DND-41 (cell line): ENCODE measurements at regions not wholly inside any gene's neighbourhood (a gene's known extent, or its start where the extent isn't known, plus 50 kb on each side); places are given as distances from the start of the nearest gene placed in this dataset.

ENCODE experiments used
- ATAC-seq: fragments of 200-7000 bp; cut with Tn5 transposase; 3 replicates; pipeline ENCODE4 v1.9.1; 2021; ENCODE audit warnings: low read depth; ENCODE audit not compliant: insufficient read depth
- DNase-seq: peaks from one replicate; pipeline ENCODE4 v3.0.0-alpha.2; 2020
- H2AFZ ChIP-seq: 2 replicates; pipeline ENCODE4 v1.6.0; 2012; ENCODE audit warnings: low read depth, low read length
- H3K27ac ChIP-seq: 2 replicates; pipeline ENCODE4 v1.5.1; 2012; ENCODE audit warnings: low read length, inconsistent platforms
- H3K27me3 ChIP-seq: fragments of 200-600 bp; sonication (generic); 2 replicates; pipeline ENCODE4 v1.6.0; 2012; ENCODE audit warnings: low read length, mild to moderate bottlenecking, inconsistent platforms; ENCODE audit not compliant: insufficient read depth, poor library complexity
- H3K36me3 ChIP-seq: 2 replicates; pipeline ENCODE4 v1.5.1; 2012; ENCODE audit warnings: low read length, inconsistent platforms; ENCODE audit not compliant: insufficient read depth
- H3K4me1 ChIP-seq: 2 replicates; pipeline ENCODE4 v1.5.1; 2012; ENCODE audit warnings: mild to moderate bottlenecking, low read length; ENCODE audit not compliant: insufficient read depth
- H3K4me2 ChIP-seq: 2 replicates; pipeline ENCODE4 v1.6.0; 2012; ENCODE audit warnings: mild to moderate bottlenecking, moderate library complexity, low read length, inconsistent platforms; ENCODE audit not compliant: insufficient read depth
- H3K4me3 ChIP-seq, 2 experiments: fragments of 200-600 bp in 1 of 2; shearing (Covaris generic) in 1 of 2; 2 replicates each; pipeline ENCODE4 v1.5.1; 2012 to 2016; ENCODE audit warnings: inconsistent platforms in 2 of 2, low read length in 2 of 2, mild to moderate bottlenecking in 2 of 2, low read depth in 1 of 2, moderate library complexity in 1 of 2
- H3K79me2 ChIP-seq: 2 replicates; pipeline ENCODE4 v1.6.0; 2012; ENCODE audit warnings: low read length, inconsistent platforms; ENCODE audit not compliant: insufficient read depth
- H3K9ac ChIP-seq: 2 replicates; pipeline ENCODE4 v1.6.0; 2012; ENCODE audit warnings: low read depth, mild to moderate bottlenecking, inconsistent platforms, low read length, moderate library complexity
- H3K9me3 ChIP-seq: 2 replicates; pipeline ENCODE4 v1.5.1; 2012; ENCODE audit warnings: low read length, moderate library complexity, mild to moderate bottlenecking, inconsistent platforms; ENCODE audit not compliant: insufficient read depth, severe bottlenecking
- H4K20me1 ChIP-seq: 2 replicates; pipeline ENCODE4 v1.6.0; 2012; ENCODE audit warnings: low read length; ENCODE audit not compliant: insufficient read depth
- EZH2 ChIP-seq: IDR thresholded peaks from 3 replicates; pipeline ENCODE4 v1.6.1; 2012; ENCODE audit warnings: borderline replicate concordance, low read depth, mild to moderate bottlenecking, moderate library complexity, low read length, inconsistent platforms; ENCODE audit not compliant: severe bottlenecking
- TF ChIP-seq, protein P1 (sequence below): IDR thresholded peaks from 2 replicates; pipeline ENCODE4 v1.5.1; 2012; ENCODE audit warnings: borderline replicate concordance, low read length, moderate library complexity, mild to moderate bottlenecking; ENCODE audit not compliant: poor library complexity, severe bottlenecking; ENCODE audit errors: extremely low read depth

DNA sequence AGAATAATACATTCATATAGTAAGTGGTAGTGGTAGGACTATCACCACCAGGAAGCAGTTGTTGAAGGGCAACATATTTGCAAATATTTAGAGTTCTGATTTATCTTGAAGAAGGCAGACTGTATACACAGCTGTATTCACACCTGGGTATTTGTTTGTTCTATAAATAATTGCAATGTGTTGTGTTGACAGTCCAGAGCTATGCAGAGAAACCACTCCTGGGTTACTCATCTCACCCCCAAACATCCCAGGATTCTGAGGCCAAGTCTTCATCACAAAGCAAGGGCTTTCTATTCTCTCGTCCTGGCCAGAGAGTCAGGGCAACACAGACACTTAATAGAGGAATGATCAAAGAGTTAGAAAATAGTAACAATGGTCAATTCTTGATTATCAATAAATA lies 102.1 kb upstream of the FAT3 start:
- no peak overlapping the region for H3K9ac ChIP-seq
- TF ChIP-seq EZH2, result no peak
- TF ChIP-seq, protein P1, sequence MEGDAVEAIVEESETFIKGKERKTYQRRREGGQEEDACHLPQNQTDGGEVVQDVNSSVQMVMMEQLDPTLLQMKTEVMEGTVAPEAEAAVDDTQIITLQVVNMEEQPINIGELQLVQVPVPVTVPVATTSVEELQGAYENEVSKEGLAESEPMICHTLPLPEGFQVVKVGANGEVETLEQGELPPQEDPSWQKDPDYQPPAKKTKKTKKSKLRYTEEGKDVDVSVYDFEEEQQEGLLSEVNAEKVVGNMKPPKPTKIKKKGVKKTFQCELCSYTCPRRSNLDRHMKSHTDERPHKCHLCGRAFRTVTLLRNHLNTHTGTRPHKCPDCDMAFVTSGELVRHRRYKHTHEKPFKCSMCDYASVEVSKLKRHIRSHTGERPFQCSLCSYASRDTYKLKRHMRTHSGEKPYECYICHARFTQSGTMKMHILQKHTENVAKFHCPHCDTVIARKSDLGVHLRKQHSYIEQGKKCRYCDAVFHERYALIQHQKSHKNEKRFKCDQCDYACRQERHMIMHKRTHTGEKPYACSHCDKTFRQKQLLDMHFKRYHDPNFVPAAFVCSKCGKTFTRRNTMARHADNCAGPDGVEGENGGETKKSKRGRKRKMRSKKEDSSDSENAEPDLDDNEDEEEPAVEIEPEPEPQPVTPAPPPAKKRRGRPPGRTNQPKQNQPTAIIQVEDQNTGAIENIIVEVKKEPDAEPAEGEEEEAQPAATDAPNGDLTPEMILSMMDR, result no peak
- DNase-seq (no peak), ATAC-seq (no peak)
- H3K79me2 ChIP-seq, result no peaks in the 10 kb centered on the region
- no peak overlapping the region for H3K4me2 ChIP-seq
- no peaks in the 10 kb centered on the region for H3K4me1 ChIP-seq
- no peaks in the 10 kb centered on the region for H3K36me3 ChIP-seq
- no peak overlapping the region for H2AFZ ChIP-seq
- H3K9me3 ChIP-seq, result peaks cover 4% of the 10 kb centered on the region
- no peak overlapping the region for H3K27ac ChIP-seq
- no peak overlapping the region for H3K4me3 ChIP-seq
- no peaks in the 10 kb centered on the region for H4K20me1 ChIP-seq
- H3K27me3 ChIP-seq, result no peaks in the 10 kb centered on the region

DNA sequence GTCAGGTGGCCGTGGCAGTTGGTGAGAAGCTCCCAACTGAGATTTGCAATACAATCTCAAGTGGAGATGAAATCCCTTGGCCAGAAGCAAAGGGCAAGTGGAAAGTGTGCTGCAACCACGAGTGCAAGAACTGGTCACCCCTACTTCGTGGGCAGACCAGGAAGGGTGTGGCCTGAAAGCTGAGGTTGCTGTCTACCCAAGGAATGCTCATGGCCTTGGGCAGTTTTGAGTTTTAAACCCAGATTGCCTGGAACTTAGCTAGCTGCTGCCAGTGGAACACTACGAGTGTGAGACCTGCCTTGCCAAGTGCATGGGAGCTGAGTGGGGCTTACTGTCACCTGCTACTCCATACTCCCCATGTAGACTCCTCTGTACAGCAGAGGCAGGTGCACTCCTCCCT lies 113.3 kb upstream of the FAT3 start:
- Histone ChIP-seq H3K27ac (no peak overlapping the region), H3K27me3 (no peaks in the 10 kb centered on the region), H4K20me1 (no peaks in the 10 kb centered on the region), H3K9ac (no peak overlapping the region), H3K9me3 (no peaks in the 10 kb centered on the region), H3K4me2 (no peak overlapping the region), H2AFZ (no peak overlapping the region), H3K4me1 (no peaks in the 10 kb centered on the region), H3K79me2 (no peaks in the 10 kb centered on the region), H3K36me3 (no peaks in the 10 kb centered on the region), H3K4me3 (no peak overlapping the region)
- no peak for DNase-seq
- TF ChIP-seq, protein P1, result no peak
- no peak for TF ChIP-seq EZH2
- no peak for ATAC-seq

DNA sequence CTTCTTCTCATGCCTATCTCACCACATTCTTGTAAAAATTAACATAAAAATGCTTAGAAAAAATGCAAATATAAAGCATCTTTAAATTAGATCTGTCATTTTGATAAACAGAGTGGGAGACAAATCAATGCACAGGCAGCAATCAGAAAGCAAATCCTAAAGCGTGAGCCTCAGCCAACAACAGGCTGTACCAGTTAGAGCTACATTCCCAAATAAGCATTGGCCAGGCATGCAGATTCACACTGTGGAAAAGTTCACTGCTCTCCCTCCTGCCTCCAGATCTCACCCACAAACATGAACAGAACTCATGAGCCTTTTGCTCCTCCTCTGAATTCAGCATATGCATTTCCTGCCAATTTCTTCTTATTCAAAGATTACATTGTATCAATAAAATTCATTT lies 115.2 kb upstream of the FAT3 start:
- H3K79me2 ChIP-seq, result no peaks in the 10 kb centered on the region
- H3K9me3 ChIP-seq, result no peaks in the 10 kb centered on the region
- H2AFZ ChIP-seq, result no peak overlapping the region
- H3K27ac ChIP-seq, result no peak overlapping the region
- ATAC-seq (no peak), DNase-seq (no peak)
- H3K36me3 ChIP-seq, result no peaks in the 10 kb centered on the region
- H3K27me3 ChIP-seq, result no peaks in the 10 kb centered on the region
- H3K9ac ChIP-seq, result no peak overlapping the region
- no peak overlapping the region for H3K4me3 ChIP-seq
- no peaks in the 10 kb centered on the region for H4K20me1 ChIP-seq
- H3K4me1 ChIP-seq, result no peaks in the 10 kb centered on the region
- TF ChIP-seq, protein P1, result no peak
- no peak for TF ChIP-seq EZH2
- no peak overlapping the region for H3K4me2 ChIP-seq

DNA sequence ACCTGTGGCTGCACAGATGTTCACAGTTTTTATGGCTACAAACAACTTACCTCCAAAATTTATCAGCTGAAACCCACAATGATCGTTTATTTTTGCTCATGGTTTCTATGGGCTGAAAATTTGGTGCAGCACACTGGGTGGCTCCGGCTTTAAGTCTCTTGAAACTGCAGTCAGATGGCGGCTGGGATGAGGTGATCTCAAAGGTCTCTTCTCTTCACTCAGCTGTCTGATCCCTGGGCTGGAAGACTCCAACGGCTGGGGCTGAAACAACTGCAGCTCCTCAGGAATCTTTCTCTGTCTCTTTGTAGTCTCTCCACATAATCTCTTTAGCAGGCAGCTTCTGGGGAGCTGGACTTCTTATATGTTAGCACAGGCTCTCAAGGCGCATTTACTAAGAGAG lies 117.3 kb upstream of the FAT3 start:
- no peak for TF ChIP-seq EZH2
- TF ChIP-seq, protein P1, result no peak
- Histone ChIP-seq H3K4me1 (no peaks in the 10 kb centered on the region), H3K4me3 (no peak overlapping the region), H3K9me3 (no peaks in the 10 kb centered on the region), H4K20me1 (no peaks in the 10 kb centered on the region), H3K79me2 (no peaks in the 10 kb centered on the region), H3K36me3 (no peaks in the 10 kb centered on the region), H3K4me2 (no peak overlapping the region), H2AFZ (no peak overlapping the region; the same call in 1 of the 2 replicates), H3K27me3 (no peaks in the 10 kb centered on the region), H3K9ac (no peak overlapping the region), H3K27ac (no peak overlapping the region)
- ATAC-seq (no peak), DNase-seq (no peak)
